ACHN (cell line): ENCODE measurements at regions not wholly inside any gene's neighbourhood (a gene's known extent, or its start where the extent isn't known, plus 50 kb on each side); places are given as distances from the start of the nearest gene placed in this dataset.

Experiments
- DNase-seq: peaks from one replicate; pipeline ENCODE4 v3.0.0-alpha.2; 2015
- in situ Hi-C: cut with HindIII; loops from 2 replicates; pipeline ENCODE4 v1.10.0; 2017; ENCODE audit warnings: low sequenced_read_pairs, low pct_ligation_motif_present, low pct_unique_long_range_greater_than_20kb

DNA sequence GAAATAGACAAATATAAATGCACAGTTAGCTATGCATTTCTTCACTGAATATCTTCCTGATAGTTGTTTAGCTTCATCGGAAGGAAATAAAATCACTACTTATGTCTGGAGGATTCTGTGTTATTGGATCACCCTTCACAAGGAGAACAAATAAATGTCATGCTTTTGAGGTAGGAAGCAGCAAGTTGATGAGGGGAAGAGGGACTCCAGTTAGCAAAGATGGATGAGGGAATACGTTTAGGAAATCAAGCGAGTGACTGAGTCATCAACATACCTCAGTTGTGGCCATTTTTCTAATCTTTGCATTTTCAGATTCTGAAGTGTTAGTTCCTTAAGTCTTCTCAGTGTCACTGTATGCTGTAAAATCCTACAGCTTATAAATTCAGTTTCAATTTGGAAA, 456.2 kb downstream of the EPHA4 start:
- in situ Hi-C loops: no loop called here
- no peak for DNase-seq

DNA sequence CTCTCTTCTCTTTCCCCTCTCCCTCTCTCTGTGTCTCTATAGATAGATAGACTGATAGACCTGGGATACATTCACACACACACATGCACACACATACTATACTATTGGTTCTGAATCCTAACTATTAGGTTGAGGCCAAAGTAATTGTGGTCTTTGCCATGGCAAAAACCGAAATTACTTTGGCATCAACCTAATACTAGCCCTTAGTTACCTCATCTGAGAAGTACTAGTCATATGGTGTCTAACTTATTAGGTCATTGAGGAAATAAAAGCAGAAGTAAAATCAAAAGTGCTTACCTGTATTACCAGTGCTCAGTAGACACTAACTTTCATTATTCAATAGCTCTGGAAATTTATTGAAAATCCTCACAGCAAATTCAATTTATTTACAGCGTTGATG, 451.5 kb downstream of the EPHA4 start:
- DNase-seq: no peak
- in situ Hi-C loops: no loop called here

DNA sequence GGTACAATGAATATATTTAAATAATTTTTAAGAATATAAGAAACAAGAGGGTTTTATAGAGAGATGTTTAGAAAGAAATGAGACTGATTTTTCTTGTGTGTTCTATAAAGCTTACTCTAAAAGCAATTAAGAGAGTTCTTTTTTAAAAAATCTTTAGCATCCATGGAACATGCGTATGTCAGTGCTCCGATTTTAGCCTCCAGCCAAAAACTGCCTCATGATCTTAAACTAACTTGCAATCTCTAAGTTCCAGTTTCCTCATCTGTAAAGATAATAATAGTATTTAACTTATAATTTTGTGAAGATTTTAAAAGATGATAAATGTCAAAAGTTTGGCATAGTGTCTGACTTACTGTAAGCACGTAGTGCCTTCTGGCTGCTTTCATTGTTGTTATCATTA, 448.7 kb downstream of the EPHA4 start:
- DNase-seq: no peak
- in situ Hi-C loops: no loop called here

DNA sequence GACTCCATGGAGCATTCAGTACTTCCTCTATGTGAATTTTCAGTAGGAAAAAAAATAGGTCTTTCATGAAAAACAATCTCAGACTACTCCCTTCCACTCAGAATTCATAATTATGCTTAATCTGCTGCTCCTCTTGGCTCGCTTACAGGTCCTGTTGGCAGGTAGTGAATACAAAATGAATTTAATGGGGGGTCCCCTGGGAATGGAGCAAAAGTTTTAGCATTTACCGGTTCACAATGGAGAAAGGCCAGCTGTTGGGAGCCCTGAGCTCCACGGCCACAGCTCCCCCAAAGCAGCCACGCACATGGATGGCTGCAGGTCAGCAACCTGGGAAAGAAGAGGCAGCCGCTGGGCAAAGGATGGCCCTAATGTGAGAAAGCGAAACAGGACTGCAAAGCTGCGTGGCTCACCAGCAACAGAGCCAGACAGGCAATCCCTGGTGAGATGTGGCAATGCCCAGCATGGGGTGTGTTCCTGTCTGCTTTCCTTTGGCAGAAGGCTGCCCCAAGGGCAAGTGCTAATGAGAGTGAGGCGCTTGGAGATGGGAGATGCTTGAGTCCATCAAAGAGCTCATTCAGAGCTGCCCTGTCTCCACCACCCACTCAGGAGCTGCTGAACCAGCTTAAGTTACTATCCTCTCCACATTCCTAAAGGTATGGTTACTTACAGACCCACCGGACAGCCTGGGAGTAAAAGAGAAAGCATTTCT, 447.4 kb downstream of the EPHA4 start:
- in situ Hi-C loops: no loop called here
- no peak for DNase-seq

GRCh38 chr2:221125691-221126090, 446.4 kb downstream of the EPHA4 start:
- DNase-seq: no peak

DNA sequence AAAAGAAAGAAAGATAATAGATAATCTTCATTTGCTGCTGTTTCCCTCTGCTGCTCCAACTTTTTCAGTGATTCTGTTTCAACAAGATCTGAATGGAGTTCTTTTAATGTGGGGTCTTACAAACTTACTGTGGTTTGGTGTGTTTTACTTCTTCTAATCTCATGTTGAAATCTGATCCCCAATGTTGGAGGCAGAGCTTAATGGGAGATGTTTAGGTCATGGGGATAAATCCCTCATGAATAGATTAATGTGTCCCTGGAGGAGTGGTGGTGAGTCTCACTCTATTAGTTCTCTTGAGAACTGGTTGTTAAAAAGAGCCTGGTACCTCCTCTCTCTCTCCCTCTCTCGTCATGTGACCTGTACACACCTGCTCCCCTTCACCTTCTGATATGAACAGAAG, 442.4 kb downstream of the EPHA4 start:
- in situ Hi-C loops: no loop called here

More at GRCh38 chr2:221125691-221126090, 446.4 kb downstream of the EPHA4 start:
- in situ Hi-C loops: no loop called here

GRCh38 chr2:221130431-221130830, 441.7 kb downstream of the EPHA4 start:
- no peak for DNase-seq
- in situ Hi-C loops: no loop called here

More for the DNA sequence above, 442.4 kb downstream of the EPHA4 start:
- DNase-seq: no peak

GRCh38 chr2:221133941-221134340, 438.2 kb downstream of the EPHA4 start:
- DNase-seq: no peak
- in situ Hi-C loops: no loop called here

- DNase-seq: no peak
- in situ Hi-C loops: no loop called here
Observed at GRCh38 chr2:221134718-221135117, 437.4 kb downstream of the EPHA4 start.

- in situ Hi-C loops: no loop called here
- no peak for DNase-seq
Observed at GRCh38 chr2:221135699-221136098, 436.4 kb downstream of the EPHA4 start.

DNA sequence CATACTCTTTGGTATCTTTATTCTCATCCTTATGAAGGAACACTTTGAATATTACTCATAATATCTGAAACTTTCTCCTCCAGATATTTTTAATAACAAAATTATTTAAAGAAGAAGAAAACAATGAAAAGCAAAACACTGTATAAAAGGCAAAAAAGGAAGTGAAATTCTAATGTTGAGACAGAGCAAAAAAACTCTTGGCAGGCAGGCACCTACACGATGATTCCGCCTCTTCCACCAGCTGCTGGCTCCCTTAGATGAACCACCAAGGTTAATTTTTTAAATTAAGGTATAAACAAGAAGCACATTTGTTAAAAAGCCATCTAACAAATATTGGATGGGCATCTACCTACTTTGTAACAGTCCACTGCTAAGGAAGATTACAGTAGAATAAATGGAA, 434.7 kb downstream of the EPHA4 start:
- in situ Hi-C loops: no loop called here
- no peak for DNase-seq

DNA sequence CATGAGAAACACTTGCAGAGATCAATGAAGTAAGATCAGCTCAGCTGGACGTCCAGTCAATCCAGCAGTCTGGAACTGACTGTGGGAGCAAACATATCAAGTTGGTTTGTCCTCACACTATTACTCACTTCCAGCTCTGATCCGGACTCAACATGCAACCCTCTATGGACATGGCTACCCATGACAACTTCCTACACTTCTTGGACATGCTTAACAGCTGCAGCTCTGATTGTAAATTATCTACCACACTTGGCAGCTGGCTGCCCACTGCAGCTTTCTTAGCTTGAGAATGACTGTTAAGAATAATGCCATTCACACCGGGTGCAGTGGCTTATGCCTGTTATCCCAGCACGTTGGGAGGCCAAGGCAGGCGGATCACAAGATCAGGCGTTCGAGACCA, 429.8 kb downstream of the EPHA4 start:
- DNase-seq: no peak
- in situ Hi-C loops: no loop called here

DNA sequence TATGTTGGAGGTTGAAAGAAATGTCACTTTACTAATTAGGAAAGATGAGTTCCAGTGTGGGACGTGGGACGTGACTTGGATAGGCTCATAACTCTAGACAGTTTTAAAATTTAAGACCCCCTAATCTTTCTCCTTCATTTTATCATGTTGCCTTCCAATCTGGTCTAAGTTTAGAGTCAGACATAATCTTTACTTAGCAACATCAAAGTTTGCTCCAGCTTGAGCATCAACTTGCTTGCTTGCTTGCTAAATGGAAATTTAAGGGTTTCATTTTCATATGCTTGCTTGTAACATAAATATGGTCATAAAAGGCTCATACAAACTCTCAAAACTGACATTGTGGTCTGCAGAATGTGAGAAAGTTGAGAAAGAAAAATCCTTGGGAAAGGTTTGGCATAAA, 428.9 kb downstream of the EPHA4 start:
- DNase-seq: no peak
- in situ Hi-C loops: no loop called here

DNA sequence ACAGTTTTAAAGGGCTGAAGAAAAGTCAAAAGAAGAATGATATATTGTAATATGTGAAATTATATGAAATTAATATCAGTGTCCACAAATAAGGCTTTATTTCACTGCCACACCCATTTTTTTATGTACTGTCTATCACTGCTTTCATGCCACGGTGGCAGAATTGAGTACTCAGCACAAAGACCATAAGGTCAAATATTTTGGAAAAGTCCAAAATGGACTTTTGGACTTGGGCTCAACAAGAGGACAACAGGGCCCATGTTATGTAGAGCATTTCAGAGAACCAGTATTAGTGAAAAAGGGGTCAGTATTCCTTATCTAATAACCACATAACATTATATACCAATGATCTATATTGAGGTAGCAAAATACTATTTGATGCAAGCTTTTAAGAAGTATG, 427.2 kb downstream of the EPHA4 start:
- in situ Hi-C loops: no loop called here
- DNase-seq: no peak

GRCh38 chr2:221145396-221145795, 426.7 kb downstream of the EPHA4 start:
- in situ Hi-C loops: no loop called here
- DNase-seq: no peak

- DNase-seq: no peak
- in situ Hi-C loops: no loop called here
Observed at GRCh38 chr2:221153226-221153625, 418.9 kb downstream of the EPHA4 start.

DNA sequence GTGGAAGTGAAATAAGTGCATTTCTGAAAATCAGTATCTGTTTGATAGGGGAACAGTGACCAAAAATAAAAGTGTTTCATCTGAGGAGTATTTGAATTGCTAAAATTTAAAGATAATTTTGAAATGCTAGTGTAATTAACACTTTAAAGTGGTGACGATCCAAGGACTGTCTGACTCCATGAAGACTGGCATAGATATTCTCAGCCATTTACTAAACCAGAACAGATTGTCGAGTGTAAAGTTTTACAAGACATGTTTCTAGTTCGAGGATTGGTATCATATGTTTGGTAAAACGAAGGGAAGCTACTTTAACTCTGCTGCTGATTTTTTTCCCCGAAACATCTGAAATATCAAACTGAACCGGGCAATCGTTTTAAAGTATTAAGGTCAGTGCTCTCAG, 417.9 kb downstream of the EPHA4 start:
- in situ Hi-C loops: no loop called here

DNA sequence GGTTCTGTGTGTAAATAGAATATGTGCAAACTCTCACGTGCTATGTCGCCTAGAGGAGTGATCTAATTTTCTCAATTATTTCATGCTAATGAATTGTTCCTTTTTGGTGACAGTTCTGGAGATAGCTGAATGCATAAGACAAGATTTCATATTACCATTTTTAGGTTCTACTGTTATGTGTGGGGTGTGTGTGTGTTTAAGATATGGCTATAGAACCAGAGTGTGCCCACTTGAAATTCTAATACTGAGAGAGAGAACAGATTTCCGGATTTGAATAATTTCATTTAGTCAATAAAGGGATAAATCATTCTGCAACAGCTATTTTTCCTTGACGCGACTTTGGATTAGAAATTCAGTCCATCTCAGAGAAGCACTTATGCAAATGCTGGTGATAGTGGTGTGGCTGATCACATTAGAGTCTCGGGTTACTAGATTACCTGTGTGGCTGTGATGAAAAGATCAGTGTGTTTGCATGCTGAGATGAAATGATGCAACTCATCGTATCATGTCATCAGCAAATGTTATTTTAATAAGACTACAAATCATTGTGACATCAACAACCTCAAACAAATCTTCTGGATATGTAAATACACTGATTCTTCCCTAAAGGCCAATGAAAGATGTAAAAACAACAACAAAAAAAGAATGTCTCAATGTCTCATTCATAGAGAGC, 415.9 kb downstream of the EPHA4 start:
- no peak for DNase-seq
- in situ Hi-C loops: no loop called here

More for the DNA sequence above, 417.9 kb downstream of the EPHA4 start:
- DNase-seq: no peak

DNA sequence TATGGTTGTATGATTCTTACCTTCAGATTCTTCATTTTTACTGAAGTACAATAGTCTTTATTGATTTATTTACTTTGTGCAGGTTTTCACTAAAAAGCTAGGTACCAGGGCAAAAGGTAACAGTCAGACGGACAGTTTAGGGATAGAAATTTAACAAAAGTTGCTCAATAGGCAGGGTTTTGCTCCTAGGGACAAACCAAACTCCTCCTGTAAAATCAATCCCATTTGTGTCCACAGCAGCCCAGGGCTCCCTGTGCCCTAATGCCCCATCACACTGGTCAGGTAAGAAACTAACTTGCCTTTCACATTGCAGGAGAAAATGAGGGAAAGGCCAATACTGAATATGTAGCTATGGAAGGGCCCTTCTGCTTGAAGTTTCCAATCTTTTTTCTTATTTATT, 410.9 kb downstream of the EPHA4 start:
- in situ Hi-C loops: no loop called here
- no peak for DNase-seq

- in situ Hi-C loops: no loop called here
- no peak for DNase-seq
Observed at GRCh38 chr2:221166292-221166691, 405.8 kb downstream of the EPHA4 start.
